CD14-positive monocyte (primary cell): ENCODE measurements at regions not wholly inside any gene's neighbourhood (a gene's known extent, or its start where the extent isn't known, plus 50 kb on each side); places are given as distances from the start of the nearest gene placed in this dataset.

ENCODE experiments used
- DNase-seq, 3 donors: peaks; one replicate each; pipeline ENCODE4 v3.0.0-alpha.2; 2011 to 2022
- H2AFZ ChIP-seq: 2 replicates; pipeline ENCODE4 v1.6.0; 2012; ENCODE audit warnings: mild to moderate bottlenecking, low read depth, low read length, inconsistent platforms; ENCODE audit not compliant: insufficient read depth, poor library complexity, severe bottlenecking
- H3K27ac ChIP-seq, 2 donors: 1 replicate in 1 of 2; 2 replicates in 1 of 2; pipeline ENCODE4 v1.5.1; 2012 to 2013; ENCODE audit warnings: low read length in 2 of 2, control low read depth in 1 of 2, inconsistent platforms in 1 of 2, low read depth in 1 of 2, mild to moderate bottlenecking in 1 of 2
- H3K27me3 ChIP-seq, 2 donors: one replicate each; pipeline versions ENCODE4 v1.6.0 to v1.6.1; 2011 to 2013; ENCODE audit warnings: low read length in 2 of 2; ENCODE audit not compliant: control insufficient read depth in 2 of 2, insufficient read depth in 2 of 2
- H3K36me3 ChIP-seq, 2 donors: replicated peaks in 1 of 2; 1 replicate in 1 of 2; 2 replicates in 1 of 2; pipeline versions ENCODE4 v1.5.1 to v1.6.1; 2012 to 2013; ENCODE audit warnings: low read length in 2 of 2, control low read depth in 1 of 2, inconsistent platforms in 1 of 2, mild to moderate bottlenecking in 1 of 2; ENCODE audit not compliant: insufficient read depth in 2 of 2, control insufficient read depth in 1 of 2
- H3K4me1 ChIP-seq, 2 donors: 1 replicate in 1 of 2; 2 replicates in 1 of 2; pipeline versions ENCODE4 v1.5.1 to v1.6.1; 2012 to 2013; ENCODE audit warnings: low read length in 2 of 2, control low read depth in 1 of 2, inconsistent platforms in 1 of 2, mild to moderate bottlenecking in 1 of 2, moderate library complexity in 1 of 2; ENCODE audit not compliant: insufficient read depth in 2 of 2, control insufficient read depth in 1 of 2
- H3K4me2 ChIP-seq: replicated peaks from 2 replicates; pipeline ENCODE3; 2012; ENCODE audit warnings: low read length, moderate library complexity, mild to moderate bottlenecking; ENCODE audit not compliant: poor library complexity, severe bottlenecking; ENCODE audit errors: extremely low read depth
- H3K4me3 ChIP-seq, 3 experiments: fragments of 200-600 bp in 1 of 3; sonication (generic) in 1 of 3; replicated peaks in 1 of 3; 1 replicate in 2 of 3; 2 replicates in 1 of 3; pipeline ENCODE4 v1.5.1; 2011 to 2013; ENCODE audit warnings: low read length in 3 of 3, mild to moderate bottlenecking in 3 of 3, control low read depth in 2 of 3, low read depth in 2 of 3, inconsistent platforms in 1 of 3, moderate library complexity in 1 of 3
- H3K79me2 ChIP-seq: 2 replicates; pipeline ENCODE4 v1.6.0; 2012; ENCODE audit warnings: mild to moderate bottlenecking, control low read depth, inconsistent platforms, low read length, moderate library complexity; ENCODE audit not compliant: insufficient read depth
- H3K9ac ChIP-seq: 2 replicates; pipeline ENCODE4 v1.6.0; 2017; ENCODE audit warnings: low read length, mild to moderate bottlenecking; ENCODE audit not compliant: insufficient read depth, poor library complexity, severe bottlenecking
- H3K9me3 ChIP-seq, 2 donors: replicated peaks in 1 of 2; 1 replicate in 1 of 2; 2 replicates in 1 of 2; pipeline versions ENCODE4 v1.5.1 to v1.6.1; 2012 to 2013; ENCODE audit warnings: low read length in 2 of 2, control low read depth in 1 of 2; ENCODE audit not compliant: control insufficient read depth in 1 of 2, insufficient read depth in 1 of 2
- H4K20me1 ChIP-seq: 2 replicates; pipeline ENCODE4 v1.6.0; 2012; ENCODE audit warnings: mild to moderate bottlenecking, low read length, control low read depth, moderate library complexity; ENCODE audit not compliant: insufficient read depth
- H3K27ac Mint-ChIP-seq, 7 donors: one replicate each; pipeline ENCODE4 v1.8.0; 2020; ENCODE audit warnings: mild to moderate bottlenecking in 7 of 7, mixed read lengths in 7 of 7, moderate library complexity in 6 of 7, inconsistent platforms in 2 of 7
- H3K27me3 Mint-ChIP-seq, 3 donors: one replicate each; pipeline ENCODE4 v1.8.0; 2021 to 2022; ENCODE audit warnings: low read depth in 3 of 3, mild to moderate bottlenecking in 3 of 3, mixed read lengths in 3 of 3, moderate library complexity in 3 of 3, inconsistent platforms in 1 of 3
- H3K36me3 Mint-ChIP-seq, 2 donors: one replicate each; pipeline ENCODE4 v1.8.0; 2020; ENCODE audit warnings: mixed read lengths in 2 of 2, inconsistent platforms in 1 of 2, mild to moderate bottlenecking in 1 of 2
- H3K4me1 Mint-ChIP-seq: one replicate; pipeline ENCODE4 v1.8.0; 2020; ENCODE audit warnings: mild to moderate bottlenecking, mixed read lengths
- H3K4me3 Mint-ChIP-seq, 2 donors: one replicate each; pipeline ENCODE4 v1.8.0; 2020; ENCODE audit warnings: mild to moderate bottlenecking in 2 of 2, mixed read lengths in 2 of 2, moderate library complexity in 1 of 2
- H3K9me3 Mint-ChIP-seq, 7 donors: one replicate each; pipeline ENCODE4 v1.8.0; 2020 to 2022; ENCODE audit warnings: mixed read lengths in 7 of 7, mild to moderate bottlenecking in 6 of 7, moderate library complexity in 6 of 7, inconsistent platforms in 2 of 7
- WGBS: methylation state at CpG from one replicate; pipeline ENCODE4 v1.1.5; 2013; ENCODE audit warnings: missing lambda C conversion rate; ENCODE audit not compliant: insufficient coverage; 5-methylcytosine and 5-hydroxymethylcytosine counted together
- intact Hi-C, 2 donors: fragments of 100-400 bp; cut with micrococcal nuclease; formaldehyde crosslinking; loops; one replicate each; pipeline versions ENCODE4 v1.15.0 to v1.15.1; 2023
- TF ChIP-seq, protein P1 (sequence below): fragments of 200-600 bp; IDR thresholded peaks from one replicate; pipeline ENCODE4 v1.8.0; 2022; ENCODE audit warnings: antibody characterized with exemption, mild to moderate bottlenecking

DNA sequence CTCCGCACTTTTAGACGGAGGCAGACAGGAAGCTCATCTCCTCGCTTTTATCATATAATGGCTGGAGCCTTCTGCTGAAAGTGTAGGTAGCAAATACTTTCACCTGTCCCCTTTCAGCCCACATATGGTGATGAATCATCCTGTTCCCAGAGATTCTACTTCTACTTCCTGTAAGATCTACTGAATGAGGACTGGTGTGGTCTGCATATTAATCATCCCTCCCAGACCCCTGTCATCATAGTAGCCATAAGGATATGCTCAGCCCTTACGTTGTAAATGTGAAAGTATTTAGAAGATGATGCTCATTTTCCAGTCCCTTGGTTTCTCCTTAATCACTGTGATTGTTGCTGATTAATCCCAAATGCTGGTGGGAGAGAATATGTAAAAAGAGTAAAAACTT lies 268.2 kb upstream of the GRIP1 start:
- H3K4me3 ChIP-seq = no peak overlapping the region
- no peak for DNase-seq
- no peaks in the 10 kb centered on the region for H3K79me2 ChIP-seq
- no peaks in the 10 kb centered on the region for H3K9me3 ChIP-seq
- H3K27me3 ChIP-seq = no peaks in the 10 kb centered on the region
- Mint-ChIP-seq H3K27ac (no peak overlapping the region), H3K9me3 (peaks cover 0 to 2% (median 0%) of the 10 kb centered on the region in 7 donors), H3K4me3 (no peak overlapping the region), H3K36me3 (no peaks in the 10 kb centered on the region), H3K27me3 (peaks cover 0 to 5% (median 0%) of the 10 kb centered on the region in 3 donors), H3K4me1 (peaks cover 12% of the 10 kb centered on the region)
- H2AFZ ChIP-seq = no peak overlapping the region
- no peak overlapping the region for H3K27ac ChIP-seq
- no peak overlapping the region for H3K4me2 ChIP-seq
- no peaks in the 10 kb centered on the region for H4K20me1 ChIP-seq
- TF ChIP-seq, protein P1, sequence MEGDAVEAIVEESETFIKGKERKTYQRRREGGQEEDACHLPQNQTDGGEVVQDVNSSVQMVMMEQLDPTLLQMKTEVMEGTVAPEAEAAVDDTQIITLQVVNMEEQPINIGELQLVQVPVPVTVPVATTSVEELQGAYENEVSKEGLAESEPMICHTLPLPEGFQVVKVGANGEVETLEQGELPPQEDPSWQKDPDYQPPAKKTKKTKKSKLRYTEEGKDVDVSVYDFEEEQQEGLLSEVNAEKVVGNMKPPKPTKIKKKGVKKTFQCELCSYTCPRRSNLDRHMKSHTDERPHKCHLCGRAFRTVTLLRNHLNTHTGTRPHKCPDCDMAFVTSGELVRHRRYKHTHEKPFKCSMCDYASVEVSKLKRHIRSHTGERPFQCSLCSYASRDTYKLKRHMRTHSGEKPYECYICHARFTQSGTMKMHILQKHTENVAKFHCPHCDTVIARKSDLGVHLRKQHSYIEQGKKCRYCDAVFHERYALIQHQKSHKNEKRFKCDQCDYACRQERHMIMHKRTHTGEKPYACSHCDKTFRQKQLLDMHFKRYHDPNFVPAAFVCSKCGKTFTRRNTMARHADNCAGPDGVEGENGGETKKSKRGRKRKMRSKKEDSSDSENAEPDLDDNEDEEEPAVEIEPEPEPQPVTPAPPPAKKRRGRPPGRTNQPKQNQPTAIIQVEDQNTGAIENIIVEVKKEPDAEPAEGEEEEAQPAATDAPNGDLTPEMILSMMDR = no peak
- H3K36me3 ChIP-seq = no peaks in the 10 kb centered on the region
- no peak overlapping the region for H3K9ac ChIP-seq
- intact Hi-C loops = no loop called here
- no peaks in the 10 kb centered on the region for H3K4me1 ChIP-seq
- no CpG with 5 or more reads among the region's 4 CpGs for WGBS

DNA sequence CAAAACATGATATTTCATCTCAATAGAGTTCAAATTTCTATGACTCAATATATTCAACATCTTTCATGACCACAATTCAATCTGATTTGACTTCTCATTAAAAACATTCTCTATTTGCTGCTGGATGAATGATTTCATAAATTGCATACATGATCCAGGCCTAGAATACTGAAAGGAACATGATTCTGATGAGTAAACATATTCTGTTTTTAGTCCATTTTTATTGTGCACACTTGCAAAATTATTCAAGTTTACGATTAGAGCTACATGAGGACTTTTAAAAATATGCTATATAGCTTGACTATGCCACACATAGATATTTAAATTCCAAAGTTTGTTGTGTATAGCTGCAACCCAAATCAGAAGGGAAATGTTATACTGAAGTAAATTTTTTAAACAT lies 273.8 kb upstream of the GRIP1 start:
- H3K9me3 ChIP-seq = no peaks in the 10 kb centered on the region
- WGBS = no CpG with 5 or more reads among the region's 1 CpG
- no peak overlapping the region for H3K27ac ChIP-seq
- Mint-ChIP-seq H3K4me1 (no peaks in the 10 kb centered on the region), H3K27ac (no peak overlapping the region), H3K4me3 (no peak overlapping the region), H3K9me3 (peaks cover 0 to 3% (median 0%) of the 10 kb centered on the region in 7 donors), H3K36me3 (no peaks in the 10 kb centered on the region), H3K27me3 (no peaks in the 10 kb centered on the region)
- no peaks in the 10 kb centered on the region for H3K79me2 ChIP-seq
- no peak overlapping the region for H3K4me2 ChIP-seq
- H3K4me1 ChIP-seq = no peaks in the 10 kb centered on the region
- no peak overlapping the region for H3K9ac ChIP-seq
- TF ChIP-seq, protein P1 = no peak
- DNase-seq = no peak
- H4K20me1 ChIP-seq = no peaks in the 10 kb centered on the region
- H3K36me3 ChIP-seq = no peaks in the 10 kb centered on the region
- no peak overlapping the region for H3K4me3 ChIP-seq
- no peaks in the 10 kb centered on the region for H3K27me3 ChIP-seq
- intact Hi-C loops = no loop called here
- H2AFZ ChIP-seq = no peak overlapping the region
